ENCODE measurements at regions not wholly inside any gene's neighbourhood (a gene's known extent, or its start where the extent isn't known, plus 50 kb on each side); places are given as distances from the start of the nearest gene placed in this dataset.

GRCh38 chrX:106247162-106247561, 79.1 kb downstream of the PWWP3B start:
- TF ChIP-seq TCF7 (IDR thresholded peaks at IDR 0.05; ENCODE audit: low read depth) (no peak), MEIS1 (CRISPR knock-in tag; IDR thresholded peaks at IDR 0.05; ENCODE audit: borderline replicate concordance) (no peak), NR2C2 (CRISPR knock-in tag; IDR thresholded peaks at IDR 0.05; ENCODE audit: borderline replicate concordance) (no peak), RELA (CRISPR knock-in tag; IDR thresholded peaks at IDR 0.05) (no peak), ZNF883 (CRISPR knock-in tag; IDR thresholded peaks at IDR 0.05; ENCODE audit: not compliant biosample characterization) (no peak), POLR2A (IDR thresholded peaks at IDR 0.05; ENCODE audit: insufficient read depth in 1 of 2, low read depth in 2 of 2, low read length in 2 of 2) (no peak), SETDB1 (CRISPR knock-in tag; IDR thresholded peaks at IDR 0.05; ENCODE audit: borderline replicate concordance) (no peak), ARID3A (IDR thresholded peaks at IDR 0.05; ENCODE audit: low read depth, low read length) (no peak), ZNF317 (CRISPR knock-in tag; IDR thresholded peaks at IDR 0.05) (no peak), HDAC2 (CRISPR knock-in tag; IDR thresholded peaks at IDR 0.05) (no peak), SIN3A (IDR thresholded peaks at IDR 0.05; ENCODE audit: borderline replicate concordance, low read depth, low read length) (no peak), ZNF646 (CRISPR knock-in tag; IDR thresholded peaks at IDR 0.05) (no peak)
- TF ChIP-seq, protein P1, sequence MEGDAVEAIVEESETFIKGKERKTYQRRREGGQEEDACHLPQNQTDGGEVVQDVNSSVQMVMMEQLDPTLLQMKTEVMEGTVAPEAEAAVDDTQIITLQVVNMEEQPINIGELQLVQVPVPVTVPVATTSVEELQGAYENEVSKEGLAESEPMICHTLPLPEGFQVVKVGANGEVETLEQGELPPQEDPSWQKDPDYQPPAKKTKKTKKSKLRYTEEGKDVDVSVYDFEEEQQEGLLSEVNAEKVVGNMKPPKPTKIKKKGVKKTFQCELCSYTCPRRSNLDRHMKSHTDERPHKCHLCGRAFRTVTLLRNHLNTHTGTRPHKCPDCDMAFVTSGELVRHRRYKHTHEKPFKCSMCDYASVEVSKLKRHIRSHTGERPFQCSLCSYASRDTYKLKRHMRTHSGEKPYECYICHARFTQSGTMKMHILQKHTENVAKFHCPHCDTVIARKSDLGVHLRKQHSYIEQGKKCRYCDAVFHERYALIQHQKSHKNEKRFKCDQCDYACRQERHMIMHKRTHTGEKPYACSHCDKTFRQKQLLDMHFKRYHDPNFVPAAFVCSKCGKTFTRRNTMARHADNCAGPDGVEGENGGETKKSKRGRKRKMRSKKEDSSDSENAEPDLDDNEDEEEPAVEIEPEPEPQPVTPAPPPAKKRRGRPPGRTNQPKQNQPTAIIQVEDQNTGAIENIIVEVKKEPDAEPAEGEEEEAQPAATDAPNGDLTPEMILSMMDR (CRISPR knock-in tag; IDR thresholded peaks at IDR 0.05), result no peak
- TF ChIP-seq, protein P2, sequence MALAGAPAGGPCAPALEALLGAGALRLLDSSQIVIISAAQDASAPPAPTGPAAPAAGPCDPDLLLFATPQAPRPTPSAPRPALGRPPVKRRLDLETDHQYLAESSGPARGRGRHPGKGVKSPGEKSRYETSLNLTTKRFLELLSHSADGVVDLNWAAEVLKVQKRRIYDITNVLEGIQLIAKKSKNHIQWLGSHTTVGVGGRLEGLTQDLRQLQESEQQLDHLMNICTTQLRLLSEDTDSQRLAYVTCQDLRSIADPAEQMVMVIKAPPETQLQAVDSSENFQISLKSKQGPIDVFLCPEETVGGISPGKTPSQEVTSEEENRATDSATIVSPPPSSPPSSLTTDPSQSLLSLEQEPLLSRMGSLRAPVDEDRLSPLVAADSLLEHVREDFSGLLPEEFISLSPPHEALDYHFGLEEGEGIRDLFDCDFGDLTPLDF (CRISPR knock-in tag; IDR thresholded peaks at IDR 0.05), result no peak

Data from HepG2 (cell line).